HG02588 (cell line): ENCODE measurements at regions not wholly inside any gene's neighbourhood (a gene's known extent, or its start where the extent isn't known, plus 50 kb on each side); places are given as distances from the start of the nearest gene placed in this dataset.

Experiments used
- ATAC-seq: cut with Tn5 transposase; IDR thresholded peaks from one replicate; pipeline ENCODE4 v1.9.1; 2021; ENCODE audit warnings: mild to moderate bottlenecking, moderate library complexity; ENCODE audit not compliant: unreplicated experiment

- ATAC-seq: no peak
These were observed 146.1 kb upstream of the HMHB1 start for GRCh38 chr5:143665866-143666265.

DNA sequence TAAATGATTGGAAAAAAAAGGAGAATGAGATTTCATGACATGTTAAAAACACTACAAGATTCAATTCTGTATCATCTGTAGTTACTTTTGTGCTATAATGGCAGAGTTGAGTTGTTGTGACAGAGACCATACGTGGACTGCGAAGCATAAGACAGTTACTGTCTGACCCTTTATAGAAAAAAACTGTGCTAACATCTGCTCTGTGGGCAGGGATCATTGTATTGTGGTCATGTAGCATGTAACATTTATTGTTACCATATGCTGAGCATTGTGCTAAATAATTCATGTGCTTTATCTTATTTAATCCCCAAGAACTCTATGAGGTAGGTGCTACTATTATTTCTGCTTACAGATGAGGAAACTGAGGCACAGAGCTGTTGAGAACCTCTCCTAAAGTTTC is 147.3 kb upstream of the HMHB1 start:
- ATAC-seq: no peak

GRCh38 chr5:143663872-143664271 is 148.1 kb upstream of the HMHB1 start:
- no peak for ATAC-seq

DNA sequence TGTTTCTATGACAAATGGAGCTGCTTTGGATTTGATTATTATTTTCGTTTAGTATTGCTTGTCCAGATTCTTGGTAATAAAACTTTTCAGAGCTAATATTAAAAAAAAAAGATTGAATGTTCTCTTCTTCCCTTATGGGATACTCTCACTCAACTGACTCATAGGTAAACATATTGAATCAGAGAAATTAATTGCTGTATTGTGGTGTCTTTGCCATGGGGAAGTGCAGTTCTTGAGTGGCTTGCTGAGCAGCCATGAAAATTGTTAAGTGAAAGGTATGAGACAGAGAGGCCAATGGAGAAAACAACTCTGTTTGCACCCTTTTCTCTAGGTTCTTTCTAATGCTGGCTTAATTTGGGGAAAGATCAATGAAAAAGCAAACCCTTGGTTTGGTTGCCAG is 149.9 kb upstream of the HMHB1 start:
- ATAC-seq: no peak

GRCh38 chr5:143660625-143661024 is 151.3 kb upstream of the HMHB1 start:
- ATAC-seq: no peak

DNA sequence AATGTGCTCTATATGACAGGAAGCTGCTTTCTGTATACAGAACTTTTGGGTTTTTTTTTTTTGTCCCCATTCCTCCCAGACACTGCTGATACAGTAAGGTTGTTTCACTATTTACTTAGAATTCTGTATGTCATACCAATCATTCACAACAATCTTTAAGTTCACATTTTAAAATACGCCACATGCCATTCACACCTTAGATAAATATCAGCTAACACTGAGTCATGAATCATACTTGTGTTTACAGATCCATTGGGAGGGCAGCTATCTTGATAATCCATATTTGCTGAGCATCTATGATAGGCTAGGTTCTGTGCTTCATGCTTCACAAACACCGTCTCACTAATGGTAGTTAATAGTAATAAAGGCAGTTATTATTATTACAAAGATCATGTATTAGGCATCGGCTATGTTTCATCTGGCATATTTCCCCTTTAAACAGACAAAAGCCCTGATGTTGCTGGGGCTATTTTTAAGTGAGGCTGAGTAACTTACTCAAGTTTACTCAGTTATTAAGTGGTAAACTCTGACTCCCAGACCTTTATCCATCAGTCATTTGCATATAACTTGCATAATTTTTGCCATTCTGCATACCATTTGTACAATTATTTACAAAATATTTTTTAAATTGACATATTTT is 152.2 kb upstream of the HMHB1 start:
- no peak for ATAC-seq

DNA sequence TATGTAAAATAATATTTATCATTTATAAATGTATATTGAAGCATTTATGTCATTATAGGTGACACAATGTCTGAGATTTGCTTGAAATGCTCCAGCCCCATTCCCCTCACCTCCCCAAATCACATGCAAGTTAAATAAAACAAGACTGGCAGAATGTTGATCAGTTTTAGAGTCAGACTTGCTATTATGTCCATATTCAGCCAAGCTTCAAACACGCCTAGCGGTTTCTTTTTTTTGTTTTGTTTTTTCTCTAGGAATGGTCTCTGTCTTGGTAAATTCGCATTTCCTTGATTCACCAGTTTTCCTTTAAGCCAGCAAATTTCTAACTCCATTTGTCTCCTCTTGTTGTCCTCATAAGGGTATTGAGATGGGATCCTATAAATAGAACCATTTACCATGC is 153.0 kb upstream of the HMHB1 start:
- no peak for ATAC-seq

DNA sequence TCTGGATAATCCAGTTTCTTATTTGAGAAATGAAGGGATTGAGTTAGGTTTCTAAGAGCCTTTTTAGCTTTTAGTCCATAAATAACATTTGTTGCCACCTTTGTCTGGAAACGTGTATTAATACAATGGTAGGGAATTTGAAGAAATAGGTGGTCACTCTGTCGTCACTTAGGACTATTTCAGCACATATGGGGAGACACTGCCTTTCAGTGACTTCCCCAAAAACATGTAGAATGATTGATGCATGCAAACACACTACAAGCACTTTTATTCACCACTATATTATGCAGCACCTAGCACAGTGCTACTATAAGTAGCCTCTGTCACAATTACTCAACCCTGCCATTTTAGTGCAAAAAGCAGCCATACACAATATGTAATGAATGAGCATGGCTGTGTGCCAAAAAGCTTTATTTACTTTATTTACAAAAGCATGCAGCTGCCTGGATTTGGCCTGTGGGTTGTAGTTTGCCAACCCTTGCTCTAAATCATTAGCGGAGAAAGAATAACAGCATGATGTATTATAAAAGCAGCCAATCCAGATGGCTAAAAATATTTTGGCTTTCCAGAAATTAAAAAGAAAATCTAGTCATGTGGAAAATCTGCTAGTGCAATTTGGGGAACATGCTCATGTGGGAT is 154.2 kb upstream of the HMHB1 start:
- ATAC-seq: no peak

DNA sequence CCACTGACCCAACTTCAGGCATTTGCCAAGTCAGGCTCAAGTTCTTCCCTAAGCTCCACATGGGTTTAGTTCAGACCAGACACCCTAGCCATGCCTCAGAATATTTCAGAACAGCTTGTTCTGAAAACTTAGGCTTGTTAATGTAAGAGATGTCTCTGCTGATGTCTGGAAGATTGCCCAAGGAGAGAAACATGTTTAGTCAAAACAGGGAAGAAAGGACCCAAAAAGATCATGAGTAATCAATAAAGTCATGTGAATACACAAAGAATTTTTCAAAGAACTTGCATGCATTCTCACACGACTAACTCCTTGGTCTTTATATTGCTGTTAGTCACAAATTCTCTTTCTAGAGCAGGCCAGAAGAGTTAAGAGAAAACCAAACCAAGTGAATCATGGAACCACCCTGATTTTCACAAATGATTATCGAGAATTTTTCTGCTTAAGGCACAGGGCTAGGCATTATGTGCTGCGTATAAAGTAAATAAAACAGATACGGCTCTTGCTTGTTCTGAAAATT is 158.1 kb upstream of the HMHB1 start:
- ATAC-seq: no peak

DNA sequence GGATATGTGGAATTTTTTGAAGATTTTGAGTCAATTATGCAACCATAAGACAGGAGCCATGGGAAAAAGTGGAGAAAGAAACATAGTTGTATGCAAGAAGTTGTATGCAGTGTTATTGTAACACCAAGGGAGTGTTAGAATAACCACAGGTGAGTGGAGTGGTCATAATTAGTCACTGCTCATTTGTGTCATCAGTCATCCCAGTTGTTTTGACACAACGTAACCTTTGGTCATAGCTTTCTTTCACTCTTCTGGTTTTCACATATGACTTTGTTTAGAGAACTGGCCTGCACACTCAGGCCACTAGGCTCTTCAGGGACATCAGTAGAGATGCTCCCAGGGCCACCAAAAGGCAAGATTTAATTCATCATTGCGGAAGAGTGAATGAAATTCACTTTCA is 158.7 kb upstream of the HMHB1 start:
- ATAC-seq: no peak

GRCh38 chr5:143652108-143652700 is 159.8 kb upstream of the HMHB1 start:
- no peak for ATAC-seq

- no peak for ATAC-seq
These were observed 161.9 kb upstream of the HMHB1 start for GRCh38 chr5:143649937-143650621.

GRCh38 chr5:143648696-143649095 is 163.3 kb upstream of the HMHB1 start:
- no peak for ATAC-seq

DNA sequence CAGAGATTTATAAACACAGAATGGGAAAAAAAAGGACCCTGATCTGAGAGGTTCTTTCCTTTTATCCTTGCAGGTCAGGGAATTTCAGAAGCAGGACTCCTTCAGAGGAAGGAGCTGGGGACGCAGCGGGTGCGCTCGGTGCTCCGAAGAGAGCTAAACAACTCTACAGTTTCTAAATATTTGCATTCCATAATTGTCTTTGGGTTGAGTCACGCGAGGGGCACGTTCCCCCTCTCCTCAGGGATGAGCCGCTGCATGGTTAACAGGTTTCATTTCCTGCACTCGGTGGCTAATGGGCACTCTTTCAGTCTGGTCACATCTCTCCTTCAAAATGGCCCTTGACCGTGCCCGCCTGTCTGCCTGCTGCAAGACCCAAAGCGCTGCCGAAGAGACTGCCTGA is 165.0 kb upstream of the HMHB1 start:
- no peak for ATAC-seq

DNA sequence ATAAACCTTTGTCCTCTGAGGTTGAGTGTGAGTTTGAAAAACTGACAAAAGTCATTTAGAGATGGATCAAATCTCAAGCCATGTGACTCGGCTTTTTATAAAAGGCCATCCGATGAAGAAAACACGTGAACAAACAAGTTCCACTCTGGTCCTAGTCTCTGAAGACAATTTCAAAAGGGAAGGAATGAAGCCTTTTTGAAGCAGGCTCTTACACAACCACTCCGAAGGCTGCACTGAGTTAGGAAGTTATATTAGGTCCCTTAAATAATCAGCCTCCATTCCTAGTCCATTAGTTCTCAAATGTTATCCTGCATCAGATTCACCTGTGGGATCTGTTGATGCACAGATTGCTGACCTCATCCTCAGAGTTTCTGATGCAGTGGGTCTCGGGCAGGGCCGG is 166.6 kb upstream of the HMHB1 start:
- ATAC-seq: no peak

- no peak for ATAC-seq
These were observed 167.2 kb upstream of the HMHB1 start for GRCh38 chr5:143644727-143645126.

GRCh38 chr5:143642791-143643190 is 169.2 kb upstream of the HMHB1 start:
- no peak for ATAC-seq

- ATAC-seq: no peak
These were observed 170.2 kb upstream of the HMHB1 start for GRCh38 chr5:143641549-143642355.

GRCh38 chr5:143638654-143639053 is 173.3 kb upstream of the HMHB1 start:
- no peak for ATAC-seq

- no peak for ATAC-seq
These were observed 174.9 kb upstream of the HMHB1 start for GRCh38 chr5:143636931-143637528.

DNA sequence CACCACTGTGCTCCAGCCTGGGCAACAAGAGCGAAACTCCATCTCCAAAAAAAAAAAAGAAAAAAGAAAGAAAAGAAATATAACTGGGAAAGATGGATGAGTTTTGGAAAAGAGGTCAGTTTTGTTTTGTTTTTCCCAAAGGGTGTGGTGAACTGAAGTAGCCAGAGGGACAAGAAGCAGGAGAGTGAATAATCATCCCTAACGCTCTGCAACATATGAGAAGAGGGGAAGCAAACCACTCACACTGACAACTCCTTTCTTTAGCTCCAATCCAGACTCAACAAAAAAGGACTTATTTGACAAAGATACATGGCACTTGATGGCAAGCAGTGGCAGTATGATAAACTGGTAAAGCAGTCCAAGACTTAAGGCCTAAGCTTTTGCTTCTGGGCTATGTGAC is 176.1 kb upstream of the HMHB1 start:
- no peak for ATAC-seq
